ENCODE measurements at regions not wholly inside any gene's neighbourhood (a gene's known extent, or its start where the extent isn't known, plus 50 kb on each side); places are given as distances from the start of the nearest gene placed in this dataset.

- TF ChIP-seq CTCF (IDR thresholded peaks at IDR 0.05; ENCODE audit: low read depth, low read length): no peak
- DNase-seq (ENCODE audit: extremely low read depth, low read depth): no peak
These were observed 101.0 kb downstream of the SLITRK6 start for GRCh38 chr13:85698256-85698655.

GRCh38 chr13:85694992-85695391 lies 104.2 kb downstream of the SLITRK6 start:
- no peak for TF ChIP-seq CTCF (IDR thresholded peaks at IDR 0.05; ENCODE audit: low read depth, low read length)
- DNase-seq (ENCODE audit: extremely low read depth, low read depth): no peak

GRCh38 chr13:85693889-85694511 lies 105.2 kb downstream of the SLITRK6 start:
- DNase-seq (ENCODE audit: extremely low read depth, low read depth): no peak
- TF ChIP-seq CTCF (IDR thresholded peaks at IDR 0.05; ENCODE audit: low read depth, low read length): no peak

GRCh38 chr13:85690368-85690767 lies 108.9 kb downstream of the SLITRK6 start:
- TF ChIP-seq CTCF (IDR thresholded peaks at IDR 0.05; ENCODE audit: low read depth, low read length): no peak
- no peak for DNase-seq (ENCODE audit: extremely low read depth, low read depth)

- no peak for DNase-seq (ENCODE audit: extremely low read depth, low read depth)
- no peak for TF ChIP-seq CTCF (IDR thresholded peaks at IDR 0.05; ENCODE audit: low read depth, low read length)
These were observed 113.8 kb downstream of the SLITRK6 start for GRCh38 chr13:85685436-85685835.

- no peak for DNase-seq (ENCODE audit: extremely low read depth, low read depth)
- no peak for TF ChIP-seq CTCF (IDR thresholded peaks at IDR 0.05; ENCODE audit: low read depth, low read length)
These were observed 123.9 kb downstream of the SLITRK6 start for GRCh38 chr13:85675151-85675907.

GRCh38 chr13:85671336-85671735 lies 127.9 kb downstream of the SLITRK6 start:
- TF ChIP-seq CTCF (IDR thresholded peaks at IDR 0.05; ENCODE audit: low read depth, low read length): no peak
- no peak for DNase-seq (ENCODE audit: extremely low read depth, low read depth)

Data from AG09319 (cell line).